ENCODE measurements at regions not wholly inside any gene's neighbourhood (a gene's known extent, or its start where the extent isn't known, plus 50 kb on each side); places are given as distances from the start of the nearest gene placed in this dataset.

GRCh38 chr13:85212692-85213091, 586.5 kb downstream of the SLITRK6 start:
- ATAC-seq, result no peak
- no peak for TF ChIP-seq REST (IDR thresholded peaks at IDR 0.05; ENCODE audit: low read depth)
- no peak for TF ChIP-seq YY1 (IDR thresholded peaks at IDR 0.05; ENCODE audit: extremely low read depth, insufficient replicate concordance, low read depth, low read length)
- TF ChIP-seq ZBTB33 (IDR thresholded peaks at IDR 0.05; ENCODE audit: extremely low read depth, insufficient replicate concordance, low read length), result no peak
- TF ChIP-seq TCF7L2 (IDR thresholded peaks at IDR 0.05; ENCODE audit: borderline replicate concordance, extremely low read depth, insufficient read depth, insufficient read length), result no peak
- no peak for TF ChIP-seq FOSL1 (IDR thresholded peaks at IDR 0.05; ENCODE audit: low read depth)
- TF ChIP-seq SRF (IDR thresholded peaks at IDR 0.05; ENCODE audit: low read depth), result no peak
- no peak for TF ChIP-seq CEBPB (IDR thresholded peaks at IDR 0.05; ENCODE audit: low read depth)
- TF ChIP-seq EGR1 (IDR thresholded peaks at IDR 0.05; ENCODE audit: low read depth), result no peak
- no peak for TF ChIP-seq CTCF (IDR thresholded peaks at IDR 0.05 in 2 of 3, conservative IDR thresholded peaks at IDR 0.05 in 1 of 3; ENCODE audit: borderline replicate concordance in 1 of 3, insufficient read depth in 1 of 3, low read depth in 2 of 3, low read length in 2 of 3)
- no peak for TF ChIP-seq POLR2AphosphoS5 (IDR thresholded peaks at IDR 0.05; ENCODE audit: low read depth, low read length)
- no peak for TF ChIP-seq POLR2A (IDR thresholded peaks at IDR 0.05; ENCODE audit: borderline replicate concordance, extremely low read depth, insufficient read depth, insufficient read length)
- TF ChIP-seq SIN3A (IDR thresholded peaks at IDR 0.05; ENCODE audit: low read depth), result no peak
- no peak for TF ChIP-seq ZFX (IDR thresholded peaks at IDR 0.05)
- TF ChIP-seq, protein P1, sequence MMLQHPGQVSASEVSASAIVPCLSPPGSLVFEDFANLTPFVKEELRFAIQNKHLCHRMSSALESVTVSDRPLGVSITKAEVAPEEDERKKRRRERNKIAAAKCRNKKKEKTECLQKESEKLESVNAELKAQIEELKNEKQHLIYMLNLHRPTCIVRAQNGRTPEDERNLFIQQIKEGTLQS (IDR thresholded peaks at IDR 0.05), result no peak
- no peak for TF ChIP-seq SP1 (IDR thresholded peaks at IDR 0.05; ENCODE audit: low read depth)
- no peak for TF ChIP-seq RAD21 (IDR thresholded peaks at IDR 0.05; ENCODE audit: low read depth)
- no peak for TF ChIP-seq ELF1 (IDR thresholded peaks at IDR 0.05; ENCODE audit: borderline replicate concordance, low read depth)
- no peak for TF ChIP-seq JUND (IDR thresholded peaks at IDR 0.05)
- no peak for TF ChIP-seq EZH2 (IDR thresholded peaks at IDR 0.05)

More at GRCh38 chr13:85212692-85213091, 586.5 kb downstream of the SLITRK6 start:
- intact Hi-C loops (cut with micrococcal nuclease), result no loop called here
- Histone ChIP-seq H3K36me3 (ENCODE audit: control insufficient read depth in 1 of 2, insufficient read depth in 2 of 2, low read length in 2 of 2) (no peaks in the 10 kb centered on the region), H3K4me2 (ENCODE audit: low read length) (no peak overlapping the region), H2AFZ (ENCODE audit: low read depth, low read length, poor library complexity, severe bottlenecking) (no peak overlapping the region), H3K9me2 (ENCODE audit: insufficient read depth) (no peaks in the 10 kb centered on the region), H3K4me3 (replicated peaks in 1 of 2; ENCODE audit: low read depth in 1 of 2, low read length in 2 of 2) (no peak overlapping the region), H3K9ac (ENCODE audit: low read length) (no peak overlapping the region), H4K20me1 (ENCODE audit: insufficient read depth) (no peaks in the 10 kb centered on the region; the same call in 1 of the 2 replicates), H3K27ac (ENCODE audit: low read depth, low read length) (no peak overlapping the region), H3K27me3 (ENCODE audit: insufficient read depth, low read length) (no peaks in the 10 kb centered on the region), H3K9me3 (ENCODE audit: control insufficient read depth in 1 of 2, insufficient read depth in 1 of 2, low read depth in 1 of 2, low read length in 2 of 2) (no peaks in the 10 kb centered on the region; a peak in 1 of 4 replicates), H3K4me1 (ENCODE audit: control insufficient read depth in 1 of 2, insufficient read depth in 2 of 2, low read length in 2 of 2) (no peaks in the 10 kb centered on the region), H3K79me2 (ENCODE audit: insufficient read depth, low read length) (no peaks in the 10 kb centered on the region)
- RAD21 ChIA-PET (ENCODE audit: low non-redundant PET in 1 of 2, low total read pairs in 2 of 2, uncharacterized antibody in 2 of 2, unreplicated experiment in 2 of 2), result no interaction called here
- DNase-seq (ENCODE audit: low read depth, low spot score), result no peak
- no TSS peak for BruUV-seq (replicated peaks)
- CTCF ChIA-PET, result no interaction called here
- POLR2A ChIA-PET, result no interaction called here

Data from HCT116 (cell line).